NAMALWA (cell line): ENCODE measurements at regions not wholly inside any gene's neighbourhood (a gene's known extent, or its start where the extent isn't known, plus 50 kb on each side); places are given as distances from the start of the nearest gene placed in this dataset.

ENCODE experiments used
- DNase-seq: peaks from one replicate; pipeline ENCODE4 v3.0.0-alpha.2; 2015; ENCODE audit warnings: low spot score

DNA sequence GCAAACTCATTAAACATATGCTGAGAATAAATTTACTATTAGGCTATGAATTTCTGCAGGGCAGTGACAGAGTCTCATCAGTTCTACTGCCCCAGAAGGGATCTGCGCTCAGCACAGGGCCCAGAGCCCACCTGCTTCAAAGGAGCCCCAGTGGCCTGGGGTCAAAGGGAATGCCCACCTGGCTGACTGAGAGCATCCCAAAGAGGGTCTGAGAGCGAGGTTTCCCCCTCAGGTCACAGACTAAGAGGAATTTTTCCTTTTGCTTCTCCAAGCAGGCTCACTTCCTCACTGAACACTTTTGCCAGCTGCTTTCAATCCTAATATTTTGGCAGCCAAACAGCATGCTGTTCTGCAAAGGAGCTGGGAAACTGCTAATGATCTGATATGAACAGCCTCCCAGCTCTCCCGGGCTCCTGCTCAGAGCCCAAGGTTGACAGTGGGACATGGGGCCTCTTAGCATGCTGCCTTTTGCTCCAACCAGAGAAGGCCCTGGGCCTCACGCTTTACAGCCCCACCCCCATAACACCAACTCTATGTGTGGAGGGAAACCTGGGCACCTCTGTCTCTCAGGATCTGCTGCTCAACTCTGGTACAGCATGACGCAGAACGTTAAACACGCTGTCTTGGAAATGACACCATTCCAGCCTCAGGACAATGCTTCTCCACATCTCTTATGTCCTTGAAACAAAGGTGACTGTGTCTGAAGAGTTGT, 70.7 kb upstream of the SYT6 start:
- no peak for DNase-seq

DNA sequence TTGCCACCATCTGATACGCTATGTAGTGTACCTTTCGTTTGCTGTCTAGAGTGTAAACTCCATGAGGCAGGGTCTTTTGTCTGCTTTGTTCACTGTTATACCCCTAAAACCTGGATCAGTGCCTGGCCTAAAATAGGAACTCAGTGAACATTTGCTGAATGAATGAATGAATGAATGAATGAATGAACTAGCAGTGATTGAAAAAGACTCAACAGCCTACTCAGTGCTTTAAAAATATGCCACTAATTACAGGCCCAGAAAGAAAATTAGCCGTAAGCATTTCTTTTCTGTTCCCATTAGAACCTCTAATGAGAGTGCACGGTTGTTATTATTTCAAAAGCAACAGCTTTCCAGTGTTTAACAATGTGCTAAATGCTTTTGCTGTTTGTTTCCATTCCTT, 69.3 kb upstream of the SYT6 start:
- no peak for DNase-seq

DNA sequence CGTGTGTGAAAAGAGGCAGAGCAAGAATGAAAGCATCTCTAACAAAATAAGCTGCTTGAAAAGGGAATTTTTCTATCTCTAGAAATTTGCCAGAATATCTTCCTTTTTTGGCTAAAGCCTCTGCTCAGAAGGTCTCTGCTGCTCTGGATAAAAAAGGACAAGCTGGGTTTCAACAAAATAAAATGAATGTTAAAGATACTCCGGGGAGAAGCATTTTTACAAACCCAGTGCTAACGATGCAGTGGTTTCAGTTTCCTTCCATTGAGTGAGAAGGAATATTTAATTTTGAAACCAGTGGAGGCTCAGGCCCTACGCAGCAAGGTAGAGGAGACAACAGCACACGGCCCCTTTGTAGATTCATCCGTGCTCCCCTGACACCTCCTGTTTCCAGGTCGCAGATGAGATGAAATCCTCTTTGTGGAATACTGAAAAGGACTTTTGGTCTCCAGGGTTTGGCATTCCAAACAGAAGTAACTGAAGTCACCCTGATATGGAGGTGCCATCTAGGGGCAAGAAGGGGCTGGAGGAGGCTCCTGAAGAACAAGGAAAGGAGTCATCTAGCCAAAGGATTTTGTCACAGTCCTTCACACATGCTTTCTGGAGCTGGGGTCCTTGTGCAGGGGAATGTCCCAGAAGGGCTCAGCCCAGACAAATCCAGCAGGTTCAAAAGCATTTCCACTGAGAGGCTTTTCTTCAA, 65.7 kb upstream of the SYT6 start:
- no peak for DNase-seq

DNA sequence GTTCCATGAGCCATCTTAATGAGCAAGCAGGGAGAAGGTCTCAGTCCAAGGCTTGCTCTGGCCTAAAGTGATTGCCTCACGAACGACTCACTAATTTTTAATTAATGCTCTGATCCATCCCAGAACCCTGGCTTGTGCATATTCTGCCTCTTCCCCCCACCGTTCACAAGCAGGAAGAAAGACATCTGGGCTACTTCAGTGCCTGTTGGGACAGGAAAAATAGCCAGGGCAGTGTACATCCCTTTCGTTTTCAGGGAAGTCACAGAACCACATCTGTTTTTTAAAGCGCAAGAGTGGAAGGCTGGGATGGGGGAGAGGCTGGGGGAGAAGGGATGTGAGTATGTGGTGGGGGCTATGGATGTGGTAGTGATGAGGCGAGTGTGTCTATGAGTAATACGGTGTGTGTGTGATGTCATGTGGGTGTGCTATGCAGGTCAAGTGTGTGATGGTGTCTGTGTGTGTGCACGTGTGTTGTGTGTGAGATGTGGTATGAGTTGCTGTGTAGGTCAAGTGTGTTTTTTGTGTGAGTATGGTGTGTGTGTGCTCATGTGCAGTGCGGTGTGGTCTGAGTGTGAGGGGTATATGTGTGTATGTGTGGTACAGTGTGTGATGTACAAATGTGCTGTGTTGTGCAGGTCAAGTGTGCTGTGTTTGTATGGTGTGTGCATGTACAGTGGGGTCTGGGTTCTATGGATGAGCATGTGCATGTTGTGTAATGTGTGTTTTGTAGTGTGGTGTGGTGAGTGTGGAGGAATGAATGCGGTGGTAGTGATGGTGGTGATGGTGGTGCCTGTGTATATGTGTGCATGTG, 64.9 kb upstream of the SYT6 start:
- DNase-seq, result no peak

DNA sequence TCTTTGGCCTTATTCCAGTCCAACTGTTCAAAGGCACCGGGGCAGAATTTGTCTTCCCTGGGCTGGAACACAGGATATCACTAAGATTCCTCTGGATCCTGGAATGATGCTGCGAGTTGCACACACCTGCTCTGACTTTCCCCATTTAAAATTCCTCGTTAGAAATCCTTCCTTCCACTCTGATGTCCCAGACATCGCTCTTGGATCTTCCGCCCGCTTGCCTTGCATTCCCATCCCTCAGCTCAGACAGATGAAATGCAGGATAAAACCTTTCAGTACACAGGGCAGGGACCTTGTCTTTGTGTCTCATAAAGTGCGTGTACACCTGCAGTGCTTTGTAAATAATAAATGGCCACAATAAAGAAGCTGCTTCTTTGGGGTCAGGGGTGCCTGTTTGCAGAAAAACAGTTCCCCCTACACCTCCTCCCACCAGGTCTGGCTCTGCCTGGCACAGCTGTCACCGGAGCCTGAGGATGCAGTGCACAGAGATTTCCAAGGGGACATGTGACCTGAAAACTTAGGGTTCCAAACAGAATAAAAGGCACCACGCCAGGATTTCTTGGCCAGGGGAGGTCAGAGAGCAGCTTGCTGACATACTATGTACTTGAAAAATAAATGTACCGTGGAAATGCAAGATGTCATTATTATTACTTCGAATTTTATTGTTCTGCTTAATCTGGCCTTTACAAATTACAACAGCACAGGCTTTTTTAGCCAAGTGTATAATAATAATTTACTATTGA, 62.9 kb upstream of the SYT6 start:
- no peak for DNase-seq

DNA sequence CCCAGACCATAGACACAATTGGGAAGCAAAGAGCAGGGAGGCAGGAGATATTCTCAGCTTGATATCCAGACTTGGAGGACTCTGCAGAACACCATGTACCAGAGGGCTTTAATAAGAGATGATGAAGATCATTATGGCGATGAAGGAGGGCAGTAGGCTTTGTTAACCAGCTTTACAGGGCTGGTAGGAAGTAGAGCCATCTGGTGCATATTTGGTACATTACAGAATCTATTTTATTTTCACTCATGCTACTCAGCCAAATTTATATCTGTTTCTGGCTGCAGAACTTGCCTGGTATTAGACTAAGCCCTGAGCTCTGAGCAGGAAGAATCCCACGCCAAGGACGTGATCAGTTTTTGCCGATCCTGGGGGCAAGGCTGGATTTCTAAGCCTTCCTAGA, 61.8 kb upstream of the SYT6 start:
- peak; percentile 4 for DNase-seq

DNA sequence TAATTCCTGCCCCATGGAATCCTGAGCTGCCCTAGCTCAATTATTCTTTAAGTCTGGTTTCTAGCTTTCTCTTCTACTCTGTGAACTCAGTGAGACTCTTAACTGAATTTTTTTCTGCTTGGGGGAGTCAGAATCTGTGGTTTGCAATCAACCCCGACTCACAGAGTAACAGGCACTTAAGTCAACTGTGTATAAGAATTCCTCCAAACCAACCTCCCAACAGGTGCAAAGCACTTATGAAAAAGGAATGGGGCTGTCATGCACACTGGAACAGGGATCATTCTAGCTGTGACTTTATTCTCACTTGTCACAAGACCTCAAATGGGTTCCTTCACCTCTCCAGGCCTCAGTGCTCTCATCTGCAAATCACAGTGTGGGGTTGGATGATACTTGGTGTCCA, 60.3 kb upstream of the SYT6 start:
- DNase-seq, result no peak

DNA sequence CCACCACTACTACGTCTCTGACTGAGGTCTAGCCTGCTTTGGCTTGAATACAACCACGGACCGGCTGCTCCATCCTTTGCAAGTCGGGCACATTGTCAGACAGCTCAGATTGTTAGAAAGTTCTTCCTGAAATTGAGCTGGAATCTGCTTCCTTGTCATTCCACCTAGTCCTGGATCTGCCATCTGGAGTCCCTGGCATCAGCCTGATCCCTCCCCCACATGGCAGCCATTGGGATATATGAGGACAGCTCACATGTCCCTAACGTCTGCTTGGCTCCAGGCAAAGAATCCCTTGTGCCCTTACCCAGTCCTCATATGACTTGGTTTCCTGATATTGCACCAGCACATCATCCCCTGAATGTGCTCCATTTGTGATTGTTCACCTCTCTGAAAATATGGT, 56.3 kb upstream of the SYT6 start:
- no peak for DNase-seq

DNA sequence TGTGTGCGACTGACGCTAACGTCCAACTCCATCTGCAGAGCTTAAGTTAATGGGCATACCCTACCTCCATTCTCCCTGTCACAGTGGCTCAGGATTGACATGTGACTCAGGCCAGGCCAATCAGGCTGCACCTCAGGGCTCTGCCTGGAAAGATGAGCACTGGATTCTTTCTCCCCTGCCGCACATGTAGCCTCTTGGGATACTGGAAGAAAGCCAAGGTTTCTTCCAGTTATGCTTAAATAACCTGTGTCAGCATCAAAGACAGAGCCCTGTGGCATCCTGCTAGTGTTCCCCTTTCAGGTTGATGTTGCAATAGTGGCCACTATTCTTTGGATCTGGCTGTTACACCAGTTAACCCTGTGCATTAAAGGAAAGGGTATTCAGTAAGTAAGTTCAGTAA, 55.0 kb upstream of the SYT6 start:
- no peak for DNase-seq

DNA sequence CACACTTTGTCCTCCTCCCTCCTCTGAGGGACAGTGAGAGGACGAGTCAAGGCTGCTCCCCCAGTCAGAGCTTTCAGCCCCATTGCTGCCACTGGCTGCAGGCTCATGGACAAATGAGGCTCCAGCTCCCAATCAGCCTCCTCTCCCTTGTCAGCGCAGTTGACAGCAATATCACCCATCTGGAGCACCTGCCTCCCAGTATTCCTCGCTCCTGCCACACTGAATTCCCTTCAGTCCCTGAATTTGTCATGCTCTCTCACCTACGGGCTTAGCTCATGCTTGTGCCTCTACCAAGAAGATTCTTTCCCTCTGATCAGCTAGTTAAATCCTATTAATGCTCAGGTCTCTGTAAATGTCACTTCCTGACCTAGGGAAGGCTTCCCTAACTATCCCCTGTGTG, 54.4 kb upstream of the SYT6 start:
- no peak for DNase-seq

DNA sequence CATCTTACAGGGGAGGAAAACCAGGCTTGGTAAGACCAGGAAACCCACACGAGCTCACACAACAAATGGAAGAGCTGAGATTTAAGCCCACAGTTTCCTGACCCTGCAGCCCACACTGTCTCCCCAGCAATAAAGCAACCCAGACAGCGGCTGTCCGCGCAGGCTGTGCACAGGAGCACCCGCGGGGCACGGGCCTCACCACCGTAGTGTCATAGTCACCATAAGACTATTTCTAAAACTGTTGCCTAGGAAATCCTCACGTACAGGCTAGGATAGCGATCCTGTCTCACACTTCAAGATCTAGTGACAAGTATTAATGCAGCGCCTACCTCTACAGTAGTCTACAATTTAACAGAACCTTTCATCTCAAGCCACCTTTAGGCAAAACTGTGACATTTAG, 54.0 kb upstream of the SYT6 start:
- no peak for DNase-seq

DNA sequence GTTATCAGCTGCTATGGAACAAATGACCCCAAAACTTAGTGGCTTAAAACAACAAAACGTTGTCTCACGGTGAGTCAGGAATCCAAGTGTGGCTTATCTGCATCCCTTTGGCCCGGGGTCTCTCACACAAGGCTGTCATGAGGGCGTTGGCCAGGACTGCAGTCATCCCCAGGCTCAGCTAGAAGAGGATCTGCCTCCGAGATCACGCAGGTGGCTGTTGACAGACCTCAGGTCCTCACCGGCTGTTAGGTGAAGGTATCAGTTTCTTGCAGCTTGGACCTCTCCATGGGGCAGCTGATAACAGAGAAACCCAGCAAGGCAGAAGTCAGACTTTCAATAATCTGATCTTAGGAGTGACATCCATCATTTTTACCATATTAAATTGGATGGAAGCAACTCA, 52.7 kb upstream of the SYT6 start:
- DNase-seq, result no peak

DNA sequence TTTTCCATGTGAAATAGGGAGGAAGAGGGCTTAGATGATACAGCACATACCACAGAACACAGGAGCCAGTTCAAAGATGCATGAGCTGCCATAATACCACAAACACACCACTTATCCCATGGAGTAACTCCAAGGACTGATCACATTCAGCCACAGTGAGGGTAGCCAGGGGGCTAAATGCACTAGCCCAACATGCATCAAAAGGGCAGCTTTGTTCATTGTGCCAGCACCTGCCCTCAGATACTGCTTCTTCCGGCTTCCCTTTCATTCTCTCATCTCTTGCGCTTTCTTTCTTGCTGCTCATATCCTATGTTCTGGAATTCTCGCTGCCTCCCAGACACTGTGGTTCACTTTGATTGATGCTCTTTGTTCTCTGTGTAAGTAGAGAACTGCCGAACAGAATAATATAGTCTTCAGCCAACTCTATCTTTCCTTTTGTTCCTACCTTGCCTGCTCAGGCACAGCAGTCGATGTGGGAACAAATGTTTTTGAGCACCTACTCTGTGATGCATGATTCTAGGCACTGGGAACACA, 50.0 kb upstream of the SYT6 start:
- no peak for DNase-seq
